Esophagus mucosa (tissue), 1 donor: ENCODE measurements at regions not wholly inside any gene's neighbourhood (a gene's known extent, or its start where the extent isn't known, plus 50 kb on each side); places are given as distances from the start of the nearest gene placed in this dataset.

Experiments
- ATAC-seq: fragments of 200-7000 bp; cut with Tn5 transposase; one replicate; pipeline ENCODE4 v1.9.1; 2020
- donor health status: DM: yes; HTN: yes; CAD: no.

DNA sequence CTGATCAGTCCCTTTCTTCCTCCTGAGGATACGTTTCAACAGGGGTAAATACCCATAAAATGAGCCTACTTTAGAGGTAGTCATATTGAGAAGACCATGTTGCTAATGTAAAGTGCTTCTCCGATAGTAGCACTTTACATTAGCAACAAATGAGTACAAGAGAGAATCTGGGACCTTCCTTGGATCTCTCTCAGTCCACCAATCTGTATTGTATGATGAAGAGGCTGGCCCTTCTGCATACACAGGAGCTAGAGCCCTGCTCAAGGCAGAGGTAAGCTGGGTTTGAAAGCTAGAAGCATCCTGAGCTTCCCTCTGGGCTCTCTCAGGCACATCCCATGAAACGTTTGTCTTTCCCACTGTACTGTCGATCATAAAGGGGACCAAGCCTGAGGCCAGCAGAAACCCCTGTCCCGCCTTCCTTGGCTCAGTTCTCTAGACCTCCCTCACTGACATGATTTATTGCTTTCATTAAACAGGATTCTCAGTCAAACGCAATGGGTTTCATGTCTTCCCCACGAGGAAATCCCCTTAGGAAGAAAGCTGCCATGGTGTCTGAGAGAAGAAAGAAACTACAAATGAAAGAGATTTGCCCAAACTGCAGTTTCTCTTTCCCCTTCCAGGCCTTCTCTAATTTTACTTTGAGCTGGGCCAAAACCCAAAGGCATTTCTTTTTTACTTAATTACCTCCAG lies 62.8 kb upstream of the BCAR3 start:
- no peak for ATAC-seq

DNA sequence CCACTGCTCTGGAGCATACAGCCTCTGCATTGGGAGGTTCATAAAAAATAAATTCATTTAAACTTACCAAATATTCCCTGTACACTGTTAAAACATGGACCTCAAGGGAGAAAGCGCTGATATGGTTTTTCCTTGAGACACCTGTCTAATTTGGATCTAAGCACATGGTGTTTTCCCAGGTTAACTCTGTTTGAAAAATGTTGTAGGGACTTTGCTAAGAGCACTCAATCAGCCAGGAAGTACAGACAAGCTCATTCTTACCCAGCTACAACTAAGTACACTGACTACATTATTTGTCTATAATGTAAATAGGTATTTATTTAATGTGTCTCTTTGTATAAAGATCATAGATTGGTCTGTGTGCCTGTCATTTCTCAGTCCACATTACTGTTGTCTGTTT lies 61.8 kb upstream of the BCAR3 start:
- no peak for ATAC-seq

GRCh38 chr1:93740601-93741031 lies 59.0 kb upstream of the BCAR3 start:
- ATAC-seq, result no peak

DNA sequence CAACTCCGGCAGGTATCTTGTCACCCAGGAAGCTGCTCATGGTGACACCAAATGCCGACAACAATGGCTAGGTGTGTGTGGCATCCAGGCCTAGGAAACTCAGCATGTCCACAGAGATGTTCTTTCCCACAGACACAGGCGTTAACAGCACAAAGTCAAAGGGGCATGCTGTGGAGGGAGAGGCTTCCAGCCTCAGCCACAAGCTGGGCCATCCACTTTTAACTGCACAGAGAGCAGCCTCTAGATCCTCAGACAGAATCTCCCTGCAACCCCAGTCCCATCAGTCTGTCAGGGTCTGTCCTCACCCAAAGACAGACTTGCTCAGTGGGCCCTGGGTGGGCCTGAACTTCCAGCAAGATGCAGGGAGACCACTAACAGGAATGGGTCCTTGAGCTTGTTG lies 58.5 kb upstream of the BCAR3 start:
- ATAC-seq, result no peak

GRCh38 chr1:93739472-93739871 lies 57.8 kb upstream of the BCAR3 start:
- ATAC-seq, result peak; percentile 28

DNA sequence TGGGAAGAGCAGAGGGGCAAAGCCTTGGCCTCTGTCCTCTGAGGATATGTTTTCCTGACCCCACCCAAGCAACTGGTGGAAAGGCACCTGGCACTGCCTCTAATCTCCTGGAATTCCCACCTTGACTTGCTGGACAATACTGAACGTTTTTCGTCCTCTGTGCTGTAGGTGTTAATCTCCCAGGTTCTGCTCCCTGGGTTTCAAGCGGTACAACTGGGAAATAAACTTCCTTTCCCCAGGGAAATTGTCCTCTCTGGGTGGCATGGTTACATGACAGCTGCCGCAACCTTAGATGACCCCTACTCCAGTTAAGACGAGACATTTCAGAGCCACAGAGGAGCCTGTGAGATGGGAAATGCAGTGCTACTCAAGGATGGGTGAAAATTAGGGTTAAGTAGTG lies 57.3 kb upstream of the BCAR3 start:
- ATAC-seq, result no peak

DNA sequence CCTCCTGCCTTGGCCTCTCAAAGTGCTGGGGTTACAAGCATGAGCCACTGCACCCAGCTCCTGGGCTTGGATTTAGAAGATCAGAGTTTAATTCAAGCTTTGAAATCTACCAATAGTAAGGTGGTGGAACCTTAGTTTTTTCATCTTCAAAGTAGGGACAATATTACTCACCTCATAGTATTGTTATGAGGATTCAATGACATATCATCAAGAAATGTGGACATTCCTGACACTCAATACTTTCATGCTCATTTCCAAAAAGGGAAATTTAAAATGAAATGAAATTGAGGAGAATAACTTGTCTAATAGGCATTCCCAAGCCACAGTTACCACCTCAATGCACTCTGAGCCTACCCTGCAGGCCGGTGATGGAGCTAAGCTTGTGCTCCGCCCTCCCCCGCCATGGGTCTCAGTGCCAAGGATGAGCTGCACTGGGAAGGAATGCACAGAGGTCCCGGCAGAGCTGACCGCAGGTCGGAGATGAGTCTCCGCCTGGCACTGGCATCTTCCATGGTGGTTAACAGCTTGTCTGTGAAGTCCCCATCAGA lies 56.5 kb upstream of the BCAR3 start:
- ATAC-seq, result peak; percentile 22

DNA sequence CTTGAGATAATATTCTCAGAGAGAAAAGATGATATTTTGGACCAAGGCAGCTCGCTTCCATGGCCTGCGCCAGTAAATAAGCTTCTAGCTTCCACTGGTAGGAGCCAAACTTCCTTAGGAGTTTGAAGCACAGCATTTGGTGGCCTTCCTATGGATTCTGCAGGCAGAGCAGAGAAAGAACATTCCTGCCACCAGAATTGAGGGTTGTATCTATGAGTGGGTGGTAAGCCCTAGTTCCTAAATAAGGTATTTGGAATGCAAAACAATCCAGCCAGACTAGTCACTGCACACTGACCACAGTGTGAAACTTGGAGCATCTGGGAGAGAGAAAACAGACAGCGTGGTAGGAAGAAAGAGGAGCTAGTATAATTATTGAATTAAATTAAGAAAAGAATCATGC lies 54.1 kb upstream of the BCAR3 start:
- ATAC-seq, result no peak

- ATAC-seq, result no peak
Measured at GRCh38 chr1:93734999-93735398, 53.4 kb upstream of the BCAR3 start.

- ATAC-seq, result no peak
Measured at GRCh38 chr1:93733340-93733739, 51.7 kb upstream of the BCAR3 start.

GRCh38 chr1:93732514-93732913 lies 50.9 kb upstream of the BCAR3 start:
- ATAC-seq, result no peak
